ENCODE measurements at regions not wholly inside any gene's neighbourhood (a gene's known extent, or its start where the extent isn't known, plus 50 kb on each side); places are given as distances from the start of the nearest gene placed in this dataset.
A peak's percentile ranks its signal among the peaks of the same experiment; 100 is the strongest.

DNA sequence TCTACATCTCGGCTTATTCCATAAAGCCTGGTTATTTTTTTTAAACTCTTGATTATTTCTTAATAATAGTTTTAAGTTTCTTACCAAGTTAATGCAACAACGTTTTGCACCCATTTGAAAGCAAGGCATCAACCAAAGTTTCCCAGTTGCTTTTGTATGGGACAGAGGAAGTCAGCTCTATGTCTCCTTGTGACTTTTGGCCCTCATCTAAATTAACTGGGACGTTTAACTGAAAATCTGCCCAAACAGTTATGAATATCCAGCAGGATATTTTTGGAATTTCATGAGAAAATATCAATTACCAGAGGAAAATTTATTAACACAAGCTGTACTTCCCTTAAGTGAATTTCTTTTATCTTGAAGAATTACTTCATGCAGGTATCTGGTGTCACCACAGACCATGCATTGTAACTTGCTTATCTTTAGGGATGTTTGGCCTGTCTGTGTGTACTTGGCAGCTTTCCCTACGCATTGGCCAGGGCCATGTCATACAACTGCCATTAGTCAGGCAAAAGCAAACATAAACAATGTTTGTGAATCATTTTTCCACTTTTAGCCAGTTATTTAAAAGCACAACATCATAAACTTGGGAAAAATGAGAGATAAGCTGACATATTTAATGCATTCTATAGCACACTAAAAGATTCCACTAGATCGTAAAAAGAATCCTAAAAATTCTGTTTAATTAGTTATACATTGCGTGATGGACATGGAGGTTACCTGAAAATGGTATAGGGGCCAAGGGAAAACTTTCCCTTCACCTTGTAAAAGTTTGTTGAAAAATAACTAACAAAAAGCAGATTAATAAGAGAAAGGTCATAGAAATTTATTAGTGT lies 101.4 kb upstream of the PDE5A start (continued):
- TF ChIP-seq EP300 (IDR thresholded peaks at IDR 0.05; ENCODE audit: low read depth in 2 of 2, low read length in 2 of 2) (peak in 1 of 2 experiments; percentile 50; a peak in 1 of 4 replicates), EP300 (CRISPR knock-in tag; IDR thresholded peaks at IDR 0.05; ENCODE audit: borderline replicate concordance) (no peak; the same call in 1 of the 2 replicates), NR2C2 (CRISPR knock-in tag; IDR thresholded peaks at IDR 0.05; ENCODE audit: borderline replicate concordance) (no peak), ZIK1 (CRISPR knock-in tag; IDR thresholded peaks at IDR 0.05; ENCODE audit: borderline replicate concordance, low read depth) (no peak), ZNF24 (IDR thresholded peaks at IDR 0.05) (no peak), EEA1 (CRISPR knock-in tag; IDR thresholded peaks at IDR 0.05; ENCODE audit: borderline replicate concordance) (no peak), ZNF160 (CRISPR knock-in tag; IDR thresholded peaks at IDR 0.05) (no peak), SOX6 (IDR thresholded peaks at IDR 0.05) (no peak), SOX6 (CRISPR knock-in tag; IDR thresholded peaks at IDR 0.05) (peak; percentile 49; the same call in 1 of the 2 replicates), ZNF430 (CRISPR knock-in tag; IDR thresholded peaks at IDR 0.05) (no peak), RBM39 (IDR thresholded peaks at IDR 0.05; ENCODE audit: low read depth, low read length, poor library complexity, severe bottlenecking) (no peak), DNMT1 (CRISPR knock-in tag; IDR thresholded peaks at IDR 0.05) (no peak), SALL2 (CRISPR knock-in tag; IDR thresholded peaks at IDR 0.05) (no peak), REL (CRISPR knock-in tag; conservative IDR thresholded peaks at IDR 0.05) (no peak), SIX1 (CRISPR knock-in tag; IDR thresholded peaks at IDR 0.05; ENCODE audit: borderline replicate concordance) (peak; percentile 69; the same call in 1 of the 2 replicates), ZBTB21 (CRISPR knock-in tag; IDR thresholded peaks at IDR 0.05) (no peak), FOXP1 (IDR thresholded peaks at IDR 0.05) (no peak), FOXP1 (CRISPR knock-in tag; IDR thresholded peaks at IDR 0.05) (peak; percentile 73)
- TF ChIP-seq, protein P1, sequence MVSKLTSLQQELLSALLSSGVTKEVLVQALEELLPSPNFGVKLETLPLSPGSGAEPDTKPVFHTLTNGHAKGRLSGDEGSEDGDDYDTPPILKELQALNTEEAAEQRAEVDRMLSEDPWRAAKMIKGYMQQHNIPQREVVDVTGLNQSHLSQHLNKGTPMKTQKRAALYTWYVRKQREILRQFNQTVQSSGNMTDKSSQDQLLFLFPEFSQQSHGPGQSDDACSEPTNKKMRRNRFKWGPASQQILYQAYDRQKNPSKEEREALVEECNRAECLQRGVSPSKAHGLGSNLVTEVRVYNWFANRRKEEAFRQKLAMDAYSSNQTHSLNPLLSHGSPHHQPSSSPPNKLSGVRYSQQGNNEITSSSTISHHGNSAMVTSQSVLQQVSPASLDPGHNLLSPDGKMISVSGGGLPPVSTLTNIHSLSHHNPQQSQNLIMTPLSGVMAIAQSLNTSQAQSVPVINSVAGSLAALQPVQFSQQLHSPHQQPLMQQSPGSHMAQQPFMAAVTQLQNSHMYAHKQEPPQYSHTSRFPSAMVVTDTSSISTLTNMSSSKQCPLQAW (CRISPR knock-in tag; IDR thresholded peaks at IDR 0.05): no peak
- TF ChIP-seq, protein P2, sequence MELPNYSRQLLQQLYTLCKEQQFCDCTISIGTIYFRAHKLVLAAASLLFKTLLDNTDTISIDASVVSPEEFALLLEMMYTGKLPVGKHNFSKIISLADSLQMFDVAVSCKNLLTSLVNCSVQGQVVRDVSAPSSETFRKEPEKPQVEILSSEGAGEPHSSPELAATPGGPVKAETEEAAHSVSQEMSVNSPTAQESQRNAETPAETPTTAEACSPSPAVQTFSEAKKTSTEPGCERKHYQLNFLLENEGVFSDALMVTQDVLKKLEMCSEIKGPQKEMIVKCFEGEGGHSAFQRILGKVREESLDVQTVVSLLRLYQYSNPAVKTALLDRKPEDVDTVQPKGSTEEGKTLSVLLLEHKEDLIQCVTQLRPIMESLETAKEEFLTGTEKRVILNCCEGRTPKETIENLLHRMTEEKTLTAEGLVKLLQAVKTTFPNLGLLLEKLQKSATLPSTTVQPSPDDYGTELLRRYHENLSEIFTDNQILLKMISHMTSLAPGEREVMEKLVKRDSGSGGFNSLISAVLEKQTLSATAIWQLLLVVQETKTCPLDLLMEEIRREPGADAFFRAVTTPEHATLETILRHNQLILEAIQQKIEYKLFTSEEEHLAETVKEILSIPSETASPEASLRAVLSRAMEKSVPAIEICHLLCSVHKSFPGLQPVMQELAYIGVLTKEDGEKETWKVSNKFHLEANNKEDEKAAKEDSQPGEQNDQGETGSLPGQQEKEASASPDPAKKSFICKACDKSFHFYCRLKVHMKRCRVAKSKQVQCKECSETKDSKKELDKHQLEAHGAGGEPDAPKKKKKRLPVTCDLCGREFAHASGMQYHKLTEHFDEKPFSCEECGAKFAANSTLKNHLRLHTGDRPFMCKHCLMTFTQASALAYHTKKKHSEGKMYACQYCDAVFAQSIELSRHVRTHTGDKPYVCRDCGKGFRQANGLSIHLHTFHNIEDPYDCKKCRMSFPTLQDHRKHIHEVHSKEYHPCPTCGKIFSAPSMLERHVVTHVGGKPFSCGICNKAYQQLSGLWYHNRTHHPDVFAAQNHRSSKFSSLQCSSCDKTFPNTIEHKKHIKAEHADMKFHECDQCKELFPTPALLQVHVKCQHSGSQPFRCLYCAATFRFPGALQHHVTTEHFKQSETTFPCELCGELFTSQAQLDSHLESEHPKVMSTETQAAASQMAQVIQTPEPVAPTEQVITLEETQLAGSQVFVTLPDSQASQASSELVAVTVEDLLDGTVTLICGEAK (IDR thresholded peaks at IDR 0.05): no peak
- TF ChIP-seq, protein P2 (CRISPR knock-in tag; IDR thresholded peaks at IDR 0.05): no peak
